Esophagus mucosa (tissue), 1 donor: ENCODE measurements at regions not wholly inside any gene's neighbourhood (a gene's known extent, or its start where the extent isn't known, plus 50 kb on each side); places are given as distances from the start of the nearest gene placed in this dataset.

Source experiments
- ATAC-seq: fragments of 200-7000 bp; cut with Tn5 transposase; one replicate; pipeline ENCODE4 v1.9.1; 2020
- donor health status: DM: yes; HTN: yes; CAD: no.

DNA sequence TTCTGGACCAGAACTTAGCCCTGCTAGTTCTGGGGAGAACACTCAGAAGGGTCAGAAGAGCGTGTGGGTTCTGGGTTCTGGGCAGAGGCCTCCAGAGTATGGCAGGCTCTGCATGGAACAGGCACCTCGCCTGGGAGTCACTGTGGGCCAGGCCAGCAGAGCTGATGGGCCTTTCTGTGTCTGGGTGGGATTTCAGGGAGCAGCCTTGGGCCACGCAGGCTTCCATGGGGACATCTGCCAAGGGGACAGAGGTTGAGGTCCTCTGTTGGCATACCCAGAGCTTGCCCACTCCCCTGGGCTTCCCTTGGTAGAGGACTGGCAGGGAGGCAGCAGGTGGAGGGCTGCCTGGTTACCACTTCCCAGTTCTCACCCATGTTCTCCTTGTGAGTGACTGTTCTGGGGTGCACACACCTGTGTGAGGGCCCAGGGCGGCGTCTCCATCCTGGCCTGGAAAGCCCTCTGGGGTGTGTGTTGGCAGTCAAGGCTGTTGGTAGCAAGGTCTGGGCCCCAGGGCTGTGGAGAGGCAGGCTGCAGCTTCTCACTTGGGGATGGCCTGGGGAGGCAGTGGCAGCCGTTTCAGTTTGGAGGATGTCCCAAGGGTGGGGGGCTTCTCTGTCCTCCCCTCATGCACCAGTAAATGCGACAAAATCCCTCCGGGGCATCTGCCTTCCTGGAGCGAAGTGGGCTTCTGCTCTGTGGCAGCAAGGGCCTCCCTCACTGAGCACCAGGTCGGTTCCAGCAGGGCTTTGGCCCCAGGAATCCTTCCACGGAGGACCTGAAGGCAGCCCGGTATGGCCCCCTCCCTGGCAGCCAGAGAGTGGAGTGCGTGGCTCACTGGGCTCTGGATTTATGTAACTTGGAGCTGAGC lies 74.6 kb upstream of the HDAC4 start:
- no peak for ATAC-seq

DNA sequence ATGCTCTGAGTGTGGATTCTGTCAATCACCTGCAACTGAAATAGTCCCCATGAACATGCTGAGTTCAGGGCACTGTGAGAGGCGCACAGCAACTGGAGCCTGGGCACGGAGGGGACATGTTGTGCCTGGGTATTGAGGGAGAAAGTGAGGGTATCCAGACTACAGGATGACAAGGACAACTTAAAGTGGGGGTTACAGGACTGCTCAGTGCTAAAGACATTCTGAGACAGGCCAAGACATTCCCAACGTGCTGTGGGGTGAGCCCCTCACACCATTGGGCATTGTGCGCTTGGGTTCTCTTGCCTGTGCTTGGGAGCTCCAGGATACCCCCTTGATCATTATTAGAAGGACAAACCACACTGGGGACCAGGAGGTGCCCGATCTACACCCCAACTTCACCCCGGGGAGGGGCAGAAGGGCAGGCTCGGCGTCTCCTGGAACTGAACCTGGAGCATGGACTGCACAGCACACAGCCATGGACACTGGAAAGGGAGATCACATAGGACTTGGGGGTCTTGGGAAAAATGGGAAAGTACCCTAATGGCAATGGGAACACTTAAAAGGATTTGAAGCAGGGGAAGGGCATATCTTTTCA lies 72.5 kb upstream of the HDAC4 start:
- no peak for ATAC-seq

GRCh38 chr2:239472235-239472775 lies 71.5 kb upstream of the HDAC4 start:
- no peak for ATAC-seq

DNA sequence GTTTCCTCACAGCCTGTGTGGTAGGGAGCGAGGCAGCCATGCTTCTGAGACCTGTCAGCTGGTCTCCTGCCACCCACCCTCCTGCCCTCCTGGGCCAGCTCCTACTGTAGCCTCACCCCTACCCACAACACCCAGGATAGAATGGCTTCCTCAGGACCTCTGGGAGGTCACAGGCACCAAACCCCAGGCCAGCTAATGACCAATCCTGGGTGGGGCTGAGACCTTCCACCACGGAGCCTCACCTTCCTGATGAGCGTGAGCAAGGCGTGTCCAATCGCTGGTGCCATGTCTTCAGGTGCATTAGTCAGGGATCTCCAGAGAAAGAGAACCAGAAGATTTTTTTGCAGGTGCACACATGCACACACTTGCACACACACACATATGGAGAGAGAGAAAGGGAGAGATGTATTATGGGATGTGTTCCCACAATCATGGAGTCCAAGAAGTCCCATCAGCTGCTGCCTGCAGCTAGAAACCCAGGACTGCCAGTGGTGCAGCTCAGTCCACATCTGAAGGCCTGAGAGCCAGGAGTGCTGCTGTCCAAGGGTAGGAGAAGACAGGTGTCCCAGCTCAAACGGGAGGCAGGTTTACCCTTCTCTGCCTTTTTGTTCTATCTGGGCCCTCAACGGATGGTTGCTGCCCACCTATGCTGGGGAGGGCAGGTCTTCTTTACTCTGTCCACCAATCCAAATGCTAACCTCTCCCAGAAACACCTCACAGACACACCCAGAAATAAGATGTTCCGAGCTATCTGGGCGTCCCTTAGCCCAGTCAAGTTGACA lies 70.4 kb upstream of the HDAC4 start:
- ATAC-seq = peak; percentile 70

DNA sequence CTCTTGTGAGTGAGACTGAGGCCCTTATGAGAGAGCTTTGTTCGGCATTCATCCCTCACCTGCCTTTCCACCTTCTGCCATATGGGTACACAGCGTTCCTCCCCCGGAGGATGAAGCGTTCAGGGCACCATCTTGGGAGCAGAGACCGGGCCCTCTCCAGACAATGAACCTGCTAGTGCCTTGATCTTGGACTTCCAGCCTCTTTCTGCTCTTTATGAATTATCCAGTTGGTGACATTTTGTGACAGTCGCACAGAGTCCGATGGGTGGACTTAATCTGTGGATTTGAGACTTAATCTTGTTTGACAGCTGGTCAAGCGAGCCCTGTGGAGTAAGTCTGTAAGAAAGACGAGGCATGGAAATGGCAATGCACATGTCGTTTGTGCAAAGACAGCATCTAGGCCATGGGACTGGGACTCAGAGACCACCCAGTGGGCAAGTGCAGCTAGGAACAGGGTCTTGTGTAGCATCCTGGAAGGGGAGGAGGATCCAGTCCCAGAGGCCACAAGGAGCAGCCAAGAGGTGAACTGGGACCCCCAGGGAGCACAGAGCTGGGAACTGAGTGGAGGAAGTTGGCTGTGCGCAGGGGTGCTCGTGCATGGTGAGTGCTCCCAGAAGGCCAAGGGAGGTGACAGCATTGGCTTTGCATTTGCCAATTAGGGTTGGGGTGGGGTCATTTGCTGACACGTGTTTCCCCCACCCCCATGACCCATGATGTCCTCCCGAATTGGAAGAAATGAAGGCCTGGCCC lies 69.5 kb upstream of the HDAC4 start:
- ATAC-seq = no peak

- no peak for ATAC-seq
These were observed 68.5 kb upstream of the HDAC4 start for GRCh38 chr2:239469106-239469960.

DNA sequence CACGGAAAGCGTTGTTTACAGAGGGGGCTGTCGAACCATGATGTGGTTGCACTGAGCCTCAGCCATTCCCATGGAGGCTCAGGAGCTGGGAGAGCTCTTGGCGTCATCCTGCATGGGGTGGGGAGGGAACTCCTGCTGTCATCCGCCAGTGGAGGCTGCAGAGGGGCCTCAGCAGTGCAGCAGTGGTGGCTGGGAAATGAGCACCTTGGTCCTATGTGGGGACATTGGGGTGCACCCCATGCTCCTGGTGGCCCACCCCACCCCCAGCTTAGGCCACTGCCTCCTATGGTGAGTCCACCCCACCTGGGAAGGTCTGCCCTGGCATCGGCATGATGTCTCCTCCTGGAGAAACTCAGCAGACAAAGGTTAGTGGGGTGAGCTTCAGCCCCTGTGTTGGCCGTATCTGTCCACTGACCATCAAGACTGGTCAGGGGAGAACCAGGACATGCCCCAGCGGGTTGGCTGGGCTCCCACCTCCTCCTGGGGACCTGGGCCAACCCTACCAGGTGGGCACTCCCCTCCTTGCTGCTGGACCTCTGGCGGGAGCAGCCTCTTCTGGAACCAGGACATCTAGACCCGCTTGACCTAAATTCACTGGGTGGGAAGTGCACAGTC lies 67.8 kb upstream of the HDAC4 start:
- no peak for ATAC-seq

- no peak for ATAC-seq
These were observed 67.2 kb upstream of the HDAC4 start for GRCh38 chr2:239467956-239468490.

GRCh38 chr2:239467281-239467955 lies 66.6 kb upstream of the HDAC4 start:
- ATAC-seq = no peak

- no peak for ATAC-seq
These were observed 66.0 kb upstream of the HDAC4 start for GRCh38 chr2:239466755-239467271.

DNA sequence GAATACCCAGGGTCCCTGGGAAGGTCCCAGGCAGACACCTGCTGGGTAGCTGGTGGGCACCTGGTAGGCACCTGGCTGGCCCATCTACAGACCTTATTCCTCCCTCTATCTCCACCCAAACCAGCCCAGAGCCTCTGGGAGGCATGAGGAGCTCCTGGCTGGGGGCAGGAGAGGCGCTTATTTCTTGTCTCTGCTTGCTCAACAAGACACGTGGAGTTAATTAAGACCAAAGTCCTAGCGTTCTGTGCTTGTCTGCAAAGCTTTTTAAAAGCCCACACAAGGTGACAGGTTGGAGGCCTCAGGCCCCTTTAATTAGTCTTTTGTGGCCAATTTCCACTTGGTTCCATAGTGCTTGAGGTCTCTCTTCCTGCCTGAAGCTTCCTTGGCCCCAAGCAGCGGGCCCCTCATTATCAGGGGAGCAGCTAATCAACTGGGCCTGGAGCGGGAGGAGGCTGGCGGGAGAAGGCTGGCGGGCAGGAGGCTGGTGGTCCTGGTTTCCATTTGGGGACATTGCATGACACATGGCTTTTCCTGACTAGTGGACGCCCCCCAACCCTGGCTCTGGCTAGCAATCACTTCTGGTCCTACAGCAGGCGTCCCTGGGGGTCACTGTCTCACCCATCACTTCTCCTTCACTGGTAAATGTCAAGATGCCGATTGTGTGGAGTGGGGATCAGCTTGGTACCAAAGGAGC lies 65.4 kb upstream of the HDAC4 start:
- ATAC-seq = peak; percentile 2

DNA sequence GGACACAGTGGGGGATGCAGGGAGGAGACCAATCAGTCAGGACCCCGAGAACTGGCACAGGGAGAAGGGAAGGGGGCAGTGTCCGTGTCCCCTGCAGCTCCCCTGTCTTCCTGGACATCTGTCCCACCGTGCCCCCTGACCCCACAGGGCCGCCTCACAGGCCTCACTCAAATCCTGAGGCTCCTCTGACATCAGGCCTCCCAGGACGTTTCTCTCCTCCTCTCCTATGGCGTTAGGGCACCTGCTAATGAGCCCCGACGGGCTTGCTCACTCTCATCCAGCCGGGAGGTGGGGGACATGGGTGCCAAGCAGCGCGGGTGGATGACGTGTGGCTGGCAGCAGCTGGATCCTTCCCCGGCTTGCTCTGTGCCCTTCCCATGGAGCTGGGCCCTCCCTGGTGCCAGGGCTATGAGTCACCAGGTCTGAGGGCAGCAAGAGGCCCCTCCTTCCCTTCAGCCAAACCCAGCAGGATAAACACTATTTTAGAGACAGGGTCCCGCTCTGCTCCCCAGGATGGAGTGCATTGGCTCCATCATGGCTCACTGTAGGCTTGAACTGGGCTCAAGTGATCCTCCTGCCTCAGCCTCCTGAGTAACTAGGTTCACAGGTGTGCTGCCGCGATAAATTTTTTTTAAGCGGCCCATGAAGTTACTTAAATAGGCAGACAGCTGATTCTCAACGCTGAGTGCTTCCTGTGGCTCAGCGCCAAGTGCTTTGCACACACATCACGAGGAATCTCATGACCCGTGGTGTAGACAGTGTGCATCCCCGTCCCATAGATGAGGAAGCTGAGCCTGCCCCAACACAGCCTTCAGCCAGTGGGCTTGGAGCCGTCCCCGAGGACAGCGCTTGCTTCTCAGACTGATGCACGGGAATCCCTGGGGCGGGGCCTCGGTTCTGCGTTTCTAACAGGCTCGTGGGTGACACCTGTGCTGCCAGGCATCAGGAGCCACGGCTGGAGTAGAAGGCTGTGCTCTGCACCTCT lies 64.5 kb upstream of the HDAC4 start:
- peak; percentile 94 for ATAC-seq

DNA sequence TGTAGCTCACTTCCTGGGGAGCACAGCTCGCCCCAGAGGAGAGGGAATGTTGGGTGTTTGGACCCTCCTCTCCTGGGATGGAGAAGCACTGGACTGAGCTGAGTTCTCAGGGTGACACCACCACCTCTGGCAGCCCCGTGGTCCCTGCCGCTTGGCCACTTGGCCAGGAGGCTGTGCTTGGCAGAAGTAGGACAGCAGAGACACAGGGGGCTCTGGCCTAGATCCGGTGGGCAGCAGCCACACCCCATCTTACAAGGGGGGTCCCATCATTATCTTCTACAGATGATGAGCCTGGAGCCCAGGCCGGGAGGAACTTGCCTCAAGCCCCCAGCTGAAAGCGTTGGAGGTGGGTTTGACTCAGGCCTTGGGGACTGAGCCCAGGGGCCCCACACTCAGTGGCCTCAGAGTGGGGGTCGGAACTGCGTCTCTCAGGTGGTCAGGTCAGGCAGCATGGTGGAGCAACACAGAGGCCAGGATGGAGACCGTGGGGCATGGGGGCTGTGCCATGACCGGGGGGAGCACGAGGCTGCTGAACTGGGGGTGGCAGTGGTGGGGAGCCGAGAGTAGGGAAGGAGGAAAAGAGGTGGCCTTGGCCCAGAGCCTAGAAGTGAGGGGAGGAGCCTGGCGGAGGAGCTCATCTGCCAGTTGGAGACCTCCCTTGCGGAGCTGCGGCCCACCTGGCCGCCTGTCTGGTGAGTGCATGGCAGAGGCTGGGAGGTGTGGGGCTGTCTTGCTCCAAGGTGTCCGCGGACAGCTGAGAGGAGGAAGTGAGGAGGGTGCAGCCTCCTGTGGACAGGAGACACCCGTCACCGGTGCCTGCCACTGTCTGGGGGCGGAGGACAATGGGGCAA lies 63.6 kb upstream of the HDAC4 start:
- ATAC-seq = peak; percentile 1

GRCh38 chr2:239463541-239464165 lies 62.8 kb upstream of the HDAC4 start:
- peak; percentile 47 for ATAC-seq

DNA sequence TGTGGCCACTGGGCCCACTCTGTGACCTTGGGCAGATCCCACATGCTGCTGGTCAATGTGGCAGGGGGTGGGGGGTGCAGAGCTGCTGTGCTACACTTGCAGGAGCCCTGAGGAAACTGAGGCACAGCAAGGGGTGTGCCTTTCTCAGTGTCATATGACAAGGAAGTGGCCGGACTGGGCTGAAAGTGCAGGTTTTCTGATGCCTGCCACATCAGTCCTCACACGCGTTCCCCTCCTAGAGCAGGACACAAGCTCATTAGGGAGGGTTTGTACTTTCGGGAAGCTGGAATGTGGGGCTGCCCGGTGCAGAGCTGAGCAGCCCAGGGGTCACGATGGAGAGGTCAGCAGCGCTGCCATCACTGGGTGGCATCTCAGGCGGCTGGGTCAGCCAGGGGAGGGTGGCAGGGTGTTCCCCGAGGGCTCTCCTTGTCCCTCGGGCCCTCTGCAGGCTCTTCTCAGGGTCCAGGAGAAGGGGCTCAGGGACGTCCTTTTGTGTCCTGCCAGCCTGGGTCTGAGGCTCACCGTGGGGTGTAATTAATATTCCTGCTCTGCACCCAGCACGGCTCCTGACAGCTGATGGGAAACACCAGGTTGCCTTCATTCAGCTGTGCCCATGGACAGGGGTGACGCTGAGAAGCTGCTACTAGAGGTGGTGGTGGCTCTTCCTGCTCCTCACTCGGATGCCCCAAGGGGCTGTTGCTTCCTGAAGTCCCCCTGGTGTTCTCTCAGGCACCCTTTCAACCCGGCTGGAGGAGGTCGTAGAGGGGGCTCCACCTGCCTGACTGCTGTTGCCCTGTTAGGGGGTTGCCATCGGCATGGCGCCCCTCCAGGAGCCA lies 62.1 kb upstream of the HDAC4 start:
- no peak for ATAC-seq

GRCh38 chr2:239462191-239462515 lies 61.3 kb upstream of the HDAC4 start:
- no peak for ATAC-seq
